Hematopoietic multipotent progenitor cell treated with erythropoietin and hydrocortisone succinate and interleukin-3 and kit ligand, for 6 days (in vitro differentiated cells): ENCODE measurements at regions not wholly inside any gene's neighbourhood (a gene's known extent, or its start where the extent isn't known, plus 50 kb on each side); places are given as distances from the start of the nearest gene placed in this dataset.
A peak's percentile ranks its signal among the peaks of the same experiment; 100 is the strongest.

Experiments used
- DNase-seq: peaks from one replicate; pipeline ENCODE4 v3.0.0-alpha.2; 2015

GRCh38 chr13:50588491-50589130 lies 254.9 kb downstream of the DLEU7 start:
- DNase-seq = no peak

GRCh38 chr13:50589139-50589538 lies 254.4 kb downstream of the DLEU7 start:
- peak; percentile 37 for DNase-seq

GRCh38 chr13:50589651-50590054 lies 253.8 kb downstream of the DLEU7 start:
- DNase-seq = peak; percentile 45

GRCh38 chr13:50592412-50593155 lies 250.9 kb downstream of the DLEU7 start:
- DNase-seq = no peak

GRCh38 chr13:50593207-50593606 lies 250.3 kb downstream of the DLEU7 start:
- DNase-seq = no peak

- peak; percentile 22 for DNase-seq
Observed at GRCh38 chr13:50594276-50595051, 249.0 kb downstream of the DLEU7 start.

- no peak for DNase-seq
Observed at GRCh38 chr13:50595196-50595595, 248.3 kb downstream of the DLEU7 start.

- DNase-seq = no peak
Observed at GRCh38 chr13:50596156-50596555, 247.3 kb downstream of the DLEU7 start.

- DNase-seq = no peak
Observed at GRCh38 chr13:50596776-50597203, 246.7 kb downstream of the DLEU7 start.

- DNase-seq = no peak
Observed at GRCh38 chr13:50598338-50598737, 245.2 kb downstream of the DLEU7 start.

- no peak for DNase-seq
Observed at GRCh38 chr13:50599046-50599445, 244.4 kb downstream of the DLEU7 start.

- no peak for DNase-seq
Observed at GRCh38 chr13:50599927-50600326, 243.6 kb downstream of the DLEU7 start.

GRCh38 chr13:50608370-50608769 lies 235.1 kb downstream of the DLEU7 start:
- no peak for DNase-seq

GRCh38 chr13:50609011-50609410 lies 234.5 kb downstream of the DLEU7 start:
- DNase-seq = no peak

GRCh38 chr13:50610238-50610637 lies 233.3 kb downstream of the DLEU7 start:
- no peak for DNase-seq

GRCh38 chr13:50611117-50611781 lies 232.2 kb downstream of the DLEU7 start:
- DNase-seq = peak; percentile 75

- peak; percentile 29 for DNase-seq
Observed at GRCh38 chr13:50612717-50613116, 230.8 kb downstream of the DLEU7 start.

- DNase-seq = peak; percentile 98
Observed at GRCh38 chr13:50613356-50613831, 230.1 kb downstream of the DLEU7 start.

GRCh38 chr13:50615234-50615633 lies 228.3 kb downstream of the DLEU7 start:
- no peak for DNase-seq

- no peak for DNase-seq
Observed at GRCh38 chr13:50616101-50616500, 227.4 kb downstream of the DLEU7 start.

- DNase-seq = peak; percentile 21
Observed at GRCh38 chr13:50617134-50617721, 226.3 kb downstream of the DLEU7 start.

- no peak for DNase-seq
Observed at GRCh38 chr13:50618206-50618605, 225.3 kb downstream of the DLEU7 start.
